Prostate gland (tissue), 2 donors: ENCODE measurements at regions not wholly inside any gene's neighbourhood (a gene's known extent, or its start where the extent isn't known, plus 50 kb on each side); places are given as distances from the start of the nearest gene placed in this dataset.

ENCODE experiments used
- CTCF ChIP-seq, 4 experiments: fragments of 200-600 bp in 2 of 4; fragments of 450-650 bp in 2 of 4; sonication (generic) in 2 of 4; IDR thresholded peaks; 1 replicate in 3 of 4; 2 replicates in 1 of 4; pipeline ENCODE4 v1.5.1; 2016 to 2019; ENCODE audit warnings: antibody characterized with exemption in 4 of 4, mild to moderate bottlenecking in 2 of 4, moderate library complexity in 2 of 4
- POLR2A ChIP-seq: fragments of 450-650 bp; IDR thresholded peaks from one replicate; pipeline ENCODE4 v1.6.1; 2016; ENCODE audit warnings: antibody characterized with exemption, mild to moderate bottlenecking
- POLR2AphosphoS5 ChIP-seq: sonication (generic); formaldehyde crosslinking; IDR thresholded peaks from one replicate; pipeline ENCODE4 v1.6.1; 2017; ENCODE audit warnings: antibody characterized with exemption

GRCh38 chr4:188918787-188919186 lies 779.5 kb downstream of the TRIML1 start:
- TF ChIP-seq POLR2AphosphoS5 (no peak), CTCF (IDR thresholded peaks at IDR 0.05) (no peak), POLR2A (no peak)
